Kidney (tissue), 13 donors: ENCODE measurements at regions not wholly inside any gene's neighbourhood (a gene's known extent, or its start where the extent isn't known, plus 50 kb on each side); places are given as distances from the start of the nearest gene placed in this dataset.

Experiments used
- DNase-seq, 5 donors: peaks; one replicate each; pipeline ENCODE4 v3.0.0-alpha.2; 2013 to 2020
- FAIRE-seq: peaks from 2 replicates; lab custom pipeline; 2012; peaks lifted over from hg19 to GRCh38; lab: Jason Lieb, UNC
- H3K27ac ChIP-seq, 2 donors: one replicate each; pipeline ENCODE4 v1.7.0; 2013; ENCODE audit warnings: low read depth in 2 of 2, low read length in 2 of 2, inconsistent platforms in 1 of 2
- H3K27me3 ChIP-seq: one replicate; pipeline ENCODE4 v1.7.1; 2013; ENCODE audit warnings: low read length, inconsistent platforms; ENCODE audit not compliant: control insufficient read depth, insufficient read depth
- H3K36me3 ChIP-seq, 3 donors: one replicate each; pipeline versions ENCODE4 v1.7.0 to v1.7.1; 2013; ENCODE audit warnings: low read length in 3 of 3, control low read depth in 1 of 3, inconsistent platforms in 1 of 3; ENCODE audit not compliant: insufficient read depth in 3 of 3, control insufficient read depth in 2 of 3
- H3K4me1 ChIP-seq, 3 donors: one replicate each; pipeline versions ENCODE4 v1.7.0 to v1.7.1; 2013; ENCODE audit warnings: low read length in 3 of 3, inconsistent platforms in 1 of 3, low read depth in 1 of 3; ENCODE audit not compliant: control insufficient read depth in 2 of 3, insufficient read depth in 2 of 3
- H3K4me3 ChIP-seq, 3 donors: one replicate each; pipeline versions ENCODE4 v1.7.0 to v1.8.1; 2013; ENCODE audit warnings: low read length in 3 of 3, control low read depth in 1 of 3, inconsistent platforms in 1 of 3
- H3K9ac ChIP-seq, 3 donors: one replicate each; pipeline versions ENCODE4 v1.7.0 to v1.7.1; 2013; ENCODE audit warnings: low read length in 3 of 3, control low read depth in 1 of 3, inconsistent platforms in 1 of 3
- H3K9me3 ChIP-seq, 3 donors: one replicate each; pipeline versions ENCODE4 v1.7.0 to v1.7.1; 2013; ENCODE audit warnings: low read length in 3 of 3, control low read depth in 1 of 3, inconsistent platforms in 1 of 3; ENCODE audit not compliant: control insufficient read depth in 2 of 3, insufficient read depth in 1 of 3
- CTCF ChIP-seq: IDR thresholded peaks from 3 replicates; pipeline ENCODE4 v1.5.1; 2012; ENCODE audit warnings: mild to moderate bottlenecking, moderate library complexity, borderline replicate concordance; ENCODE audit not compliant: insufficient read depth; ENCODE audit errors: extremely low read depth
- intact Hi-C: fragments of 100-400 bp; cut with DNase I; formaldehyde crosslinking; loops from one replicate; pipeline ENCODE4 v1.11.1; 2022
- donor health status: control.
- donor health status: control.
- donor health status: control.
- donor health status: control.
- donor health status: control.
- donor health status: DM: yes; HTN: yes; CAD: no.
- donor health status: Normal renal cell carcinoma (clear cell type).

- Histone ChIP-seq H3K4me3 (no peak overlapping the region), H3K36me3 (no peaks in the 10 kb centered on the region), H3K4me1 (no peaks in the 10 kb centered on the region), H3K27ac (no peak overlapping the region), H3K9me3 (no peaks in the 10 kb centered on the region), H3K9ac (no peak overlapping the region), H3K27me3 (no peaks in the 10 kb centered on the region)
- DNase-seq (no peak), FAIRE-seq (no peak)
- intact Hi-C loops, result no loop called here
- no peak for TF ChIP-seq CTCF
Measured at GRCh38 chr18:6668836-6669235, 60.7 kb upstream of the ARHGAP28 start.

GRCh38 chr18:6672821-6673308 is 56.7 kb upstream of the ARHGAP28 start:
- FAIRE-seq, result no peak
- intact Hi-C loops, result no loop called here

GRCh38 chr18:6677086-6677485 is 52.4 kb upstream of the ARHGAP28 start:
- intact Hi-C loops, result no loop called here
- H3K27ac ChIP-seq, result no peak overlapping the region
- no peak for TF ChIP-seq CTCF
- no peaks in the 10 kb centered on the region for H3K9me3 ChIP-seq
- H3K36me3 ChIP-seq, result no peaks in the 10 kb centered on the region
- FAIRE-seq (no peak), DNase-seq (no peak)
- H3K4me3 ChIP-seq, result no peak overlapping the region
- no peaks in the 10 kb centered on the region for H3K4me1 ChIP-seq
- no peak overlapping the region for H3K9ac ChIP-seq
- H3K27me3 ChIP-seq, result no peaks in the 10 kb centered on the region

More at GRCh38 chr18:6672821-6673308, 56.7 kb upstream of the ARHGAP28 start:
- no peak for TF ChIP-seq CTCF
- Histone ChIP-seq H3K4me3 (no peak overlapping the region), H3K27ac (no peak overlapping the region), H3K9ac (no peak overlapping the region), H3K36me3 (no peaks in the 10 kb centered on the region), H3K27me3 (no peaks in the 10 kb centered on the region), H3K9me3 (no peaks in the 10 kb centered on the region), H3K4me1 (no peaks in the 10 kb centered on the region)
- DNase-seq, result no peak

- no peak for TF ChIP-seq CTCF
- no peaks in the 10 kb centered on the region for H3K27me3 ChIP-seq
- H3K9ac ChIP-seq, result no peak overlapping the region
- H3K36me3 ChIP-seq, result no peaks in the 10 kb centered on the region
- intact Hi-C loops, result no loop called here
- H3K4me3 ChIP-seq, result no peak overlapping the region
- DNase-seq (no peak), FAIRE-seq (no peak)
- H3K4me1 ChIP-seq, result no peaks in the 10 kb centered on the region
- H3K9me3 ChIP-seq, result no peaks in the 10 kb centered on the region
- no peak overlapping the region for H3K27ac ChIP-seq
Measured at GRCh38 chr18:6679201-6679600, 50.3 kb upstream of the ARHGAP28 start.
